Hepatocyte (in vitro differentiated cells): ENCODE measurements at regions not wholly inside any gene's neighbourhood (a gene's known extent, or its start where the extent isn't known, plus 50 kb on each side); places are given as distances from the start of the nearest gene placed in this dataset.

Source experiments
- DNase-seq: peaks from one replicate; pipeline ENCODE4 v3.0.0-alpha.2; 2016; ENCODE audit warnings: low spot score
- H2AFZ ChIP-seq: fragments of 200-600 bp; sonication (generic); 2 replicates; pipeline ENCODE4 v1.6.0; 2016; ENCODE audit warnings: antibody characterized with exemption, mild to moderate bottlenecking
- H3K27ac ChIP-seq: fragments of 200-600 bp; sonication (generic); 2 replicates; pipeline ENCODE4 v1.5.1; 2016; ENCODE audit warnings: mild to moderate bottlenecking
- H3K27me3 ChIP-seq: fragments of 200-600 bp; sonication (generic); 2 replicates; pipeline ENCODE4 v1.6.1; 2016
- H3K36me3 ChIP-seq: fragments of 200-600 bp; sonication (generic); replicated peaks from 2 replicates; pipeline ENCODE4 v1.5.1; 2016; ENCODE audit warnings: low read depth; ENCODE audit not compliant: insufficient read depth
- H3K4me1 ChIP-seq: fragments of 200-600 bp; sonication (generic); 2 replicates; pipeline ENCODE4 v1.5.1; 2016; ENCODE audit warnings: mild to moderate bottlenecking, moderate library complexity; ENCODE audit not compliant: insufficient read depth
- H3K4me2 ChIP-seq: fragments of 200-600 bp; sonication (generic); 2 replicates; pipeline ENCODE4 v1.6.0; 2016
- H3K4me3 ChIP-seq: fragments of 200-600 bp; sonication (generic); 2 replicates; pipeline ENCODE4 v1.5.1; 2016; ENCODE audit warnings: mild to moderate bottlenecking
- H3K79me2 ChIP-seq: fragments of 200-600 bp; sonication (generic); 2 replicates; pipeline ENCODE4 v1.6.0; 2017; ENCODE audit warnings: mild to moderate bottlenecking
- H3K9me2 ChIP-seq: fragments of 200-600 bp; sonication (generic); replicated peaks from 2 replicates; pipeline ENCODE4 v1.6.0; 2017; ENCODE audit warnings: mild to moderate bottlenecking; ENCODE audit not compliant: insufficient read depth
- H3K9me3 ChIP-seq: fragments of 200-600 bp; sonication (generic); 2 replicates; pipeline ENCODE4 v1.5.1; 2016; ENCODE audit warnings: low read depth, mild to moderate bottlenecking
- H4K20me1 ChIP-seq: fragments of 200-600 bp; sonication (generic); 2 replicates; pipeline ENCODE4 v1.6.0; 2016; ENCODE audit warnings: mild to moderate bottlenecking; ENCODE audit not compliant: insufficient read depth, poor library complexity, severe bottlenecking
- EZH2 ChIP-seq: fragments of 200-600 bp; sonication (generic); IDR thresholded peaks from 2 replicates; pipeline ENCODE4 v1.6.1; 2016; ENCODE audit warnings: antibody characterized with exemption, mild to moderate bottlenecking, borderline replicate concordance
- EZH2phosphoT487 ChIP-seq: fragments of 200-600 bp; sonication (generic); IDR thresholded peaks from one replicate; pipeline ENCODE4 v1.6.1; 2018; ENCODE audit warnings: antibody characterized with exemption, mild to moderate bottlenecking, low read depth, moderate library complexity; ENCODE audit not compliant: unreplicated experiment, severe bottlenecking
- whole genome bisulfite sequencing: methylation state at CpG from one replicate; pipeline ENCODE4 v1.1.6; 2016; ENCODE audit warnings: low lambda C conversion rate; ENCODE audit errors: missing lambda C conversion rate; 5-methylcytosine and 5-hydroxymethylcytosine counted together
- TF ChIP-seq, protein P1 (sequence below): fragments of 200-600 bp; sonication (generic); IDR thresholded peaks from 2 replicates; pipeline ENCODE4 v1.5.1; 2016; ENCODE audit warnings: antibody characterized with exemption, mild to moderate bottlenecking; ENCODE audit not compliant: poor library complexity

- no peaks in the 10 kb centered on the region for H3K79me2 ChIP-seq
- no peaks in the 10 kb centered on the region for H3K9me2 ChIP-seq
- no peaks in the 10 kb centered on the region for H3K4me1 ChIP-seq
- no peak overlapping the region for H2AFZ ChIP-seq
- peaks cover 9% of the 10 kb centered on the region for H3K27me3 ChIP-seq
- H3K4me2 ChIP-seq: peak overlapping the region; percentile 10
- no peaks in the 10 kb centered on the region for H3K9me3 ChIP-seq
- TF ChIP-seq EZH2 (no peak), EZH2phosphoT487 (no peak)
- TF ChIP-seq, protein P1, sequence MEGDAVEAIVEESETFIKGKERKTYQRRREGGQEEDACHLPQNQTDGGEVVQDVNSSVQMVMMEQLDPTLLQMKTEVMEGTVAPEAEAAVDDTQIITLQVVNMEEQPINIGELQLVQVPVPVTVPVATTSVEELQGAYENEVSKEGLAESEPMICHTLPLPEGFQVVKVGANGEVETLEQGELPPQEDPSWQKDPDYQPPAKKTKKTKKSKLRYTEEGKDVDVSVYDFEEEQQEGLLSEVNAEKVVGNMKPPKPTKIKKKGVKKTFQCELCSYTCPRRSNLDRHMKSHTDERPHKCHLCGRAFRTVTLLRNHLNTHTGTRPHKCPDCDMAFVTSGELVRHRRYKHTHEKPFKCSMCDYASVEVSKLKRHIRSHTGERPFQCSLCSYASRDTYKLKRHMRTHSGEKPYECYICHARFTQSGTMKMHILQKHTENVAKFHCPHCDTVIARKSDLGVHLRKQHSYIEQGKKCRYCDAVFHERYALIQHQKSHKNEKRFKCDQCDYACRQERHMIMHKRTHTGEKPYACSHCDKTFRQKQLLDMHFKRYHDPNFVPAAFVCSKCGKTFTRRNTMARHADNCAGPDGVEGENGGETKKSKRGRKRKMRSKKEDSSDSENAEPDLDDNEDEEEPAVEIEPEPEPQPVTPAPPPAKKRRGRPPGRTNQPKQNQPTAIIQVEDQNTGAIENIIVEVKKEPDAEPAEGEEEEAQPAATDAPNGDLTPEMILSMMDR: no peak
- DNase-seq: no peak
- 70% methylated on average over 10 of the region's 10 CpGs for WGBS
- H4K20me1 ChIP-seq: no peaks in the 10 kb centered on the region
- H3K36me3 ChIP-seq: no peaks in the 10 kb centered on the region
- H3K27ac ChIP-seq: peak overlapping the region; percentile 71
- no peak overlapping the region for H3K4me3 ChIP-seq
Measured at GRCh38 chr15:98524838-98525660, 123.3 kb upstream of the IGF1R start.

GRCh38 chr15:98525661-98526001, 122.7 kb upstream of the IGF1R start:
- H3K4me2 ChIP-seq: peak overlapping the region; percentile 10
- H4K20me1 ChIP-seq: no peaks in the 10 kb centered on the region
- H3K79me2 ChIP-seq: no peaks in the 10 kb centered on the region
- no peaks in the 10 kb centered on the region for H3K36me3 ChIP-seq
- H3K4me3 ChIP-seq: no peak overlapping the region
- H2AFZ ChIP-seq: no peak overlapping the region
- TF ChIP-seq, protein P1: no peak
- TF ChIP-seq EZH2 (no peak), EZH2phosphoT487 (no peak)
- DNase-seq: peak; percentile 44
- 52% methylated on average over 12 of the region's 13 CpGs for WGBS
- H3K27ac ChIP-seq: peak overlapping the region; percentile 71
- peaks cover 9% of the 10 kb centered on the region for H3K27me3 ChIP-seq
- no peaks in the 10 kb centered on the region for H3K9me2 ChIP-seq
- H3K4me1 ChIP-seq: no peaks in the 10 kb centered on the region
- no peaks in the 10 kb centered on the region for H3K9me3 ChIP-seq

- peak overlapping the region; percentile 10 for H3K4me2 ChIP-seq
- WGBS: 87% methylated on average over 8 of the region's 8 CpGs
Measured at GRCh38 chr15:98526094-98526493, 122.2 kb upstream of the IGF1R start.

More at GRCh38 chr15:98526094-98526493, 122.2 kb upstream of the IGF1R start:
- Histone ChIP-seq H4K20me1 (no peaks in the 10 kb centered on the region), H3K36me3 (no peaks in the 10 kb centered on the region), H3K4me3 (no peak overlapping the region), H3K4me1 (no peaks in the 10 kb centered on the region), H3K27ac (peak overlapping the region; percentile 71), H3K9me3 (no peaks in the 10 kb centered on the region), H2AFZ (no peak overlapping the region), H3K9me2 (no peaks in the 10 kb centered on the region), H3K79me2 (no peaks in the 10 kb centered on the region), H3K27me3 (peaks cover 9% of the 10 kb centered on the region)
- TF ChIP-seq, protein P1: no peak
- TF ChIP-seq EZH2: no peak
- no peak for TF ChIP-seq EZH2phosphoT487
- no peak for DNase-seq
